MM.1S (cell line): ENCODE measurements at regions not wholly inside any gene's neighbourhood (a gene's known extent, or its start where the extent isn't known, plus 50 kb on each side); places are given as distances from the start of the nearest gene placed in this dataset.

Experiments used
- DNase-seq: peaks from one replicate; pipeline ENCODE4 v3.0.0-alpha.2; 2015
- H2AFZ ChIP-seq: fragments of 300-600 bp; sonication (generic); 2 replicates; pipeline ENCODE4 v1.6.0; 2016; ENCODE audit warnings: antibody characterized with exemption, low read length
- H3F3A ChIP-seq: fragments of 300-600 bp; sonication (generic); 2 replicates; pipeline ENCODE4 v1.6.1; 2016; ENCODE audit warnings: mild to moderate bottlenecking, antibody characterized with exemption, low read length, moderate library complexity, mixed read lengths; ENCODE audit not compliant: insufficient read depth
- H3K27ac ChIP-seq: fragments of 300-600 bp; sonication (generic); 2 replicates; pipeline ENCODE4 v1.5.1; 2016; ENCODE audit warnings: mild to moderate bottlenecking, low read length
- H3K27me3 ChIP-seq: fragments of 300-600 bp; sonication (generic); replicated peaks from 2 replicates; pipeline ENCODE4 v1.6.0; 2016; ENCODE audit warnings: low read length; ENCODE audit not compliant: insufficient read depth
- H3K36me3 ChIP-seq: fragments of 300-600 bp; sonication (generic); replicated peaks from 2 replicates; pipeline ENCODE4 v1.6.1; 2016; ENCODE audit warnings: mild to moderate bottlenecking, low read length, mixed read lengths; ENCODE audit not compliant: insufficient read depth
- H3K4me1 ChIP-seq: fragments of 300-600 bp; sonication (generic); 2 replicates; pipeline ENCODE4 v1.6.1; 2016; ENCODE audit warnings: low read length, mixed read lengths
- H3K4me2 ChIP-seq: fragments of 300-600 bp; sonication (generic); 2 replicates; pipeline ENCODE4 v1.6.0; 2016; ENCODE audit warnings: low read depth, low read length
- H3K4me3 ChIP-seq: fragments of 300-600 bp; sonication (generic); 2 replicates; pipeline ENCODE4 v1.5.1; 2016; ENCODE audit warnings: low read length, mixed read lengths
- H3K79me2 ChIP-seq: fragments of 300-600 bp; sonication (generic); 2 replicates; pipeline ENCODE4 v1.6.1; 2016; ENCODE audit warnings: mixed run types, low read length, mixed read lengths
- H3K9ac ChIP-seq: fragments of 300-600 bp; sonication (generic); 2 replicates; pipeline ENCODE4 v1.6.1; 2016; ENCODE audit warnings: low read length, mixed read lengths
- H3K9me2 ChIP-seq: fragments of 300-600 bp; sonication (generic); replicated peaks from 2 replicates; pipeline ENCODE4 v1.6.1; 2016; ENCODE audit warnings: mild to moderate bottlenecking, low read length, mixed read lengths; ENCODE audit not compliant: insufficient read depth
- H3K9me3 ChIP-seq: fragments of 300-600 bp; sonication (generic); replicated peaks from 2 replicates; pipeline ENCODE4 v1.6.1; 2016; ENCODE audit warnings: mild to moderate bottlenecking, low read length, mixed read lengths; ENCODE audit not compliant: insufficient read depth
- H4K20me1 ChIP-seq: fragments of 300-600 bp; sonication (generic); 2 replicates; pipeline ENCODE4 v1.6.1; 2016; ENCODE audit warnings: mild to moderate bottlenecking, low read length, moderate library complexity, mixed read lengths; ENCODE audit not compliant: insufficient read depth
- CTCF ChIP-seq: fragments of 300-600 bp; sonication (generic); IDR thresholded peaks from 2 replicates; pipeline ENCODE4 v1.5.1; 2016; ENCODE audit warnings: antibody characterized with exemption, low read length, mixed read lengths
- EZH2 ChIP-seq: fragments of 300-600 bp; sonication (generic); optimal IDR thresholded peaks from 2 replicates; pipeline ENCODE3; 2017; ENCODE audit warnings: low read depth, mild to moderate bottlenecking, antibody characterized with exemption, low read length, mixed read lengths
- EZH2phosphoT487 ChIP-seq: fragments of 300-600 bp; sonication (generic); IDR thresholded peaks from 2 replicates; pipeline ENCODE4 v1.6.1; 2018; ENCODE audit warnings: antibody characterized with exemption, low read length

- no peak overlapping the region for H3K27ac ChIP-seq
- TF ChIP-seq EZH2phosphoT487 (no peak), EZH2 (no peak), CTCF (no peak)
- no peak for DNase-seq
Observed at GRCh38 chr12:67827820-67828383, 161.3 kb upstream of the IFNG-AS1 start.

GRCh38 chr12:67829896-67830295, 159.4 kb upstream of the IFNG-AS1 start:
- no peaks in the 10 kb centered on the region for H3K4me1 ChIP-seq
- H3F3A ChIP-seq = no peaks in the 10 kb centered on the region
- TF ChIP-seq EZH2 (no peak), EZH2phosphoT487 (no peak), CTCF (no peak)
- H3K9me3 ChIP-seq = no peaks in the 10 kb centered on the region
- no peaks in the 10 kb centered on the region for H3K27me3 ChIP-seq
- H3K4me2 ChIP-seq = no peak overlapping the region
- H3K27ac ChIP-seq = no peak overlapping the region
- H4K20me1 ChIP-seq = no peaks in the 10 kb centered on the region
- H3K36me3 ChIP-seq = no peaks in the 10 kb centered on the region
- DNase-seq = no peak
- H2AFZ ChIP-seq = no peak overlapping the region
- no peak overlapping the region for H3K9ac ChIP-seq
- H3K4me3 ChIP-seq = no peak overlapping the region
- no peaks in the 10 kb centered on the region for H3K79me2 ChIP-seq
- H3K9me2 ChIP-seq = no peaks in the 10 kb centered on the region

More at GRCh38 chr12:67827820-67828383, 161.3 kb upstream of the IFNG-AS1 start:
- Histone ChIP-seq H3F3A (no peaks in the 10 kb centered on the region), H3K36me3 (no peaks in the 10 kb centered on the region), H3K4me1 (no peaks in the 10 kb centered on the region), H3K27me3 (no peaks in the 10 kb centered on the region), H2AFZ (no peak overlapping the region), H3K9me3 (no peaks in the 10 kb centered on the region), H3K79me2 (no peaks in the 10 kb centered on the region), H3K9ac (no peak overlapping the region), H4K20me1 (no peaks in the 10 kb centered on the region), H3K4me2 (no peak overlapping the region), H3K4me3 (no peak overlapping the region), H3K9me2 (no peaks in the 10 kb centered on the region)

GRCh38 chr12:67832155-67832554, 157.1 kb upstream of the IFNG-AS1 start:
- H3F3A ChIP-seq = no peaks in the 10 kb centered on the region
- H3K27ac ChIP-seq = no peak overlapping the region
- TF ChIP-seq CTCF (no peak), EZH2phosphoT487 (no peak), EZH2 (no peak)
- H3K79me2 ChIP-seq = no peaks in the 10 kb centered on the region
- no peak overlapping the region for H3K9ac ChIP-seq
- H4K20me1 ChIP-seq = no peaks in the 10 kb centered on the region
- no peak overlapping the region for H2AFZ ChIP-seq
- no peaks in the 10 kb centered on the region for H3K4me1 ChIP-seq
- no peaks in the 10 kb centered on the region for H3K27me3 ChIP-seq
- no peak overlapping the region for H3K4me2 ChIP-seq
- no peak overlapping the region for H3K4me3 ChIP-seq
- no peaks in the 10 kb centered on the region for H3K36me3 ChIP-seq
- no peak for DNase-seq
- H3K9me3 ChIP-seq = no peaks in the 10 kb centered on the region
- no peaks in the 10 kb centered on the region for H3K9me2 ChIP-seq
